ENCODE measurements at regions not wholly inside any gene's neighbourhood (a gene's known extent, or its start where the extent isn't known, plus 50 kb on each side); places are given as distances from the start of the nearest gene placed in this dataset.
A peak's percentile ranks its signal among the peaks of the same experiment; 100 is the strongest.

DNA sequence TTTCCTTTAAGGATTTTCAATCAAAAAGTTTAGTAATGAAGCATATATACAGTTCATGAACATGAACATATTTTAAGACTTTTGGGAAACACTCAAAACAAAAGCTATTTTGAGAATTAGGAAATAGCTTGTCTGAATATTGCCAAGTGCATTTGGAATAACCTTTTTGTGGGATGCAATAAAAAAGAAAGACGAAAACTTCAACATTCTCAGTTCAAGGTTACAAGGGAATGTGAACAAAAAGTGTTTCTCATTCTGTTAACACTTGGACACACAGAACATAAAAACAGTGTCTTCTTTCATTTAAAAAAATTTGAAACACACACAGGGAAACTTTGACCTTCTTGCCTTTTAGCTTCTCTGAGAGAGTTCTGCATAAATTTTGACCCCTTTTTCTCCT is 72.7 kb upstream of the TCF21 start:
- dilution Hi-C loops (cut with HindIII; ENCODE audit: low sequenced_read_pairs, unreplicated experiment), result no loop called here
- no peak overlapping the region for H4K8ac ChIP-seq (ENCODE audit: low read depth in 2 of 2, low read length in 2 of 2)
- H3K36me3 ChIP-seq (ENCODE audit: control insufficient read depth, insufficient read depth, low read length), result no peaks in the 10 kb centered on the region
- H3K27ac ChIP-seq (ENCODE audit: insufficient read depth, low read length), result no peak overlapping the region
- peaks cover 2% of the 10 kb centered on the region; the same call in 1 of the 2 replicates for H3K9me1 ChIP-seq (ENCODE audit: insufficient read depth, low read length)
- H3K27me3 ChIP-seq (ENCODE audit: control insufficient read depth, insufficient read depth, low read length), result no peaks in the 10 kb centered on the region
- no peak overlapping the region for H2BK5ac ChIP-seq (ENCODE audit: low read depth, low read length, poor library complexity, severe bottlenecking)
- H4K5ac ChIP-seq (ENCODE audit: low read depth, low read length), result 0 out of 2 replicates have a peak overlapping the region, but pooled peaks have one; percentile 59
- ChIA-PET POLR2A (ENCODE audit: unreplicated experiment) (no interaction called here), CTCF (interaction anchor here (1.2 kb wide), 1 partner anchor 29 kb away, joined by 3 read pairs; no protein-coding TSS in a partner anchor)
- WGBS, 2 experiments (ENCODE audit: extremely low coverage in 2 of 2, insufficient read length in 1 of 2), result no CpG with 5 or more reads among the region's 1 CpG
- H2AK9ac ChIP-seq (replicated peaks; ENCODE audit: low read depth, low read length, poor library complexity), result no peak overlapping the region
- no peak overlapping the region for H3K4me3 ChIP-seq (ENCODE audit: insufficient read depth, low read depth, low read length)
- H3K4me2 ChIP-seq (ENCODE audit: low read depth, low read length), result no peak overlapping the region
- peak overlapping the region; percentile 0; the same call in 1 of the 2 replicates for H3K4ac ChIP-seq (ENCODE audit: low read depth, low read length)
- in situ Hi-C loops (cut with MboI; ENCODE audit: low sequenced_read_pairs), result no loop called here
- H2BK120ac ChIP-seq (ENCODE audit: low read depth, low read length), result no peak overlapping the region
- no peak overlapping the region for H3K9ac ChIP-seq (ENCODE audit: low read depth, low read length)
- no peak overlapping the region for H2AK5ac ChIP-seq (ENCODE audit: low read depth, low read length)
- H3K9me3 ChIP-seq (ENCODE audit: control insufficient read depth, insufficient read depth, low read length), result no peaks in the 10 kb centered on the region; the same call in 1 of the 2 replicates
- intact Hi-C loops (cut with micrococcal nuclease), result no loop called here
- H2BK15ac ChIP-seq (ENCODE audit: low read depth, low read length), result no peak overlapping the region
- H3K79me1 ChIP-seq (ENCODE audit: low read depth in 1 of 2, low read length in 2 of 2), result no peaks in the 10 kb centered on the region
- H3K14ac ChIP-seq (replicated peaks; ENCODE audit: low read depth, low read length), result no peak overlapping the region
- peaks cover 3% of the 10 kb centered on the region for H3K4me1 ChIP-seq (ENCODE audit: control insufficient read depth, insufficient read depth, low read length)
- H2AFZ ChIP-seq (replicated peaks; ENCODE audit: low read length, poor library complexity), result no peak overlapping the region
- peak overlapping the region; percentile 56 for H3K18ac ChIP-seq (ENCODE audit: low read depth, low read length)
- H2BK20ac ChIP-seq (ENCODE audit: low read depth, low read length), result no peak overlapping the region
- H4K20me1 ChIP-seq (ENCODE audit: insufficient read depth, low read length), result no peaks in the 10 kb centered on the region
- BruUV-seq (replicated peaks), result no TSS peak
- H3K56ac ChIP-seq (ENCODE audit: extremely low read depth, insufficient read depth, low read length), result no peak overlapping the region; the same call in 1 of the 2 replicates
- H4K91ac ChIP-seq (ENCODE audit: insufficient read depth, low read depth, low read length), result no peak overlapping the region
- no peak overlapping the region for H3K23ac ChIP-seq (ENCODE audit: low read depth, low read length)
- TF ChIP-seq NFE2L2 (IDR thresholded peaks at IDR 0.05; ENCODE audit: low read depth, low read length) (no peak), CEBPB (IDR thresholded peaks at IDR 0.05; ENCODE audit: low read depth, low read length) (no peak), MAFK (IDR thresholded peaks at IDR 0.05; ENCODE audit: low read depth, low read length) (no peak), FOS (IDR thresholded peaks at IDR 0.05; ENCODE audit: low read depth, low read length) (no peak), MAZ (IDR thresholded peaks at IDR 0.05; ENCODE audit: borderline replicate concordance, low read depth, low read length) (no peak), SMC3 (IDR thresholded peaks at IDR 0.05; ENCODE audit: low read depth, low read length) (no peak)
- TF ChIP-seq, protein P1, sequence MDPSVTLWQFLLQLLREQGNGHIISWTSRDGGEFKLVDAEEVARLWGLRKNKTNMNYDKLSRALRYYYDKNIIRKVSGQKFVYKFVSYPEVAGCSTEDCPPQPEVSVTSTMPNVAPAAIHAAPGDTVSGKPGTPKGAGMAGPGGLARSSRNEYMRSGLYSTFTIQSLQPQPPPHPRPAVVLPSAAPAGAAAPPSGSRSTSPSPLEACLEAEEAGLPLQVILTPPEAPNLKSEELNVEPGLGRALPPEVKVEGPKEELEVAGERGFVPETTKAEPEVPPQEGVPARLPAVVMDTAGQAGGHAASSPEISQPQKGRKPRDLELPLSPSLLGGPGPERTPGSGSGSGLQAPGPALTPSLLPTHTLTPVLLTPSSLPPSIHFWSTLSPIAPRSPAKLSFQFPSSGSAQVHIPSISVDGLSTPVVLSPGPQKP (IDR thresholded peaks at IDR 0.05; ENCODE audit: borderline replicate concordance, low read depth, low read length), result no peak
- ATAC-seq (ENCODE audit: low read depth) (no peak), DNase-seq (no peak)

Data from IMR-90 (cell line).